H1 (cell line): ENCODE measurements at regions not wholly inside any gene's neighbourhood (a gene's known extent, or its start where the extent isn't known, plus 50 kb on each side); places are given as distances from the start of the nearest gene placed in this dataset.

Source experiments
- ASH2L ChIP-seq: fragments of 200-600, 300-600 bp; sonication (generic); IDR thresholded peaks from one replicate; pipeline ENCODE4 v1.7.1; 2017; ENCODE audit warnings: low read length
- CHD1 ChIP-seq: IDR thresholded peaks from 2 replicates; pipeline ENCODE4 v1.6.1; 2012; ENCODE audit warnings: low read depth, low read length, improper control_type of control experiment
- CTCF ChIP-seq, 3 experiments: IDR thresholded peaks; 1 replicate in 2 of 3; 2 replicates in 1 of 3; pipeline versions ENCODE4 v1.5.1 to v1.6.1; 2011; ENCODE audit warnings: low read length in 3 of 3, mild to moderate bottlenecking in 3 of 3, inconsistent platforms in 2 of 3, low read depth in 1 of 3, moderate library complexity in 1 of 3; ENCODE audit not compliant: insufficient read depth in 1 of 3; ENCODE audit errors: control extremely low read depth in 1 of 3
- TAF7 ChIP-seq: optimal IDR thresholded peaks from 2 replicates; pipeline ENCODE3; 2011; ENCODE audit warnings: low read depth, mild to moderate bottlenecking, inconsistent platforms, low read length, moderate library complexity, borderline replicate concordance

DNA sequence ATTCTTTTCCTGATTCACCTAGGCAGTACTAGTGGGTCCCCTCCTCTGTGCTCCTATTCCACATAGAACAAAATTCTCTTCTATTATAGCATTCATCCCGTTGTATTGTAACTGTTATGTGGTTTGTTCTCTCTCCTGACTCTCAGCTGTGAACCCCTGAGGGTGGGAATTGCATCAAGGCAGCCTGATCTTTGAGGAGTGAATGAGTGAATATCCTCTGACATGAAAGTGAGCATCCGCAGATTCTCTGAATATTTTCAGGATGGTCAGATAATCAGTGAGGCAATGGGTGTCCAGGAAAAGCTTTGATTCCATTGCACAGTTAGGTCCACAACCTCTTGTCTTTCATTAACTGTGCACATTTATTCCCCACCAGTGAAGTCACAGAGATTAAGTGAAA, 67.6 kb upstream of the SLC22A23 start (continued):
- TF ChIP-seq CTCF (IDR thresholded peaks at IDR 0.05; ENCODE audit: control extremely low read depth in 1 of 3, insufficient read depth in 1 of 3, low read depth in 1 of 3, low read length in 3 of 3) = no peak
- TF ChIP-seq TAF7 = no peak
- no peak for TF ChIP-seq CHD1
- no peak for TF ChIP-seq ASH2L
- TF ChIP-seq, all 59 proteins: peak for 0
